ENCODE measurements at regions not wholly inside any gene's neighbourhood (a gene's known extent, or its start where the extent isn't known, plus 50 kb on each side); places are given as distances from the start of the nearest gene placed in this dataset.

- Histone ChIP-seq H3K4me1 (no peaks in the 10 kb centered on the region), H3K36me3 (ENCODE audit: control insufficient read depth, insufficient read depth, low read length) (no peaks in the 10 kb centered on the region), H3K9me3 (no peaks in the 10 kb centered on the region), H3K4me3 (ENCODE audit: low read depth, low read length) (no peak overlapping the region), H3K27me3 (replicated peaks; ENCODE audit: control insufficient read depth, insufficient read depth, low read length) (no peaks in the 10 kb centered on the region)
- Mint-ChIP-seq H3K36me3 (ENCODE audit: insufficient read depth, unreplicated experiment) (no peaks in the 10 kb centered on the region), H3K4me3 (ENCODE audit: unreplicated experiment) (no peak overlapping the region), H3K27me3 (ENCODE audit: insufficient read depth, unreplicated experiment) (peaks cover 3% of the 10 kb centered on the region), H3K9me3 (ENCODE audit: unreplicated experiment) (no peaks in the 10 kb centered on the region), H3K27ac (ENCODE audit: unreplicated experiment) (no peak overlapping the region), H3K4me1 (ENCODE audit: low read depth, unreplicated experiment) (no peaks in the 10 kb centered on the region)
- intact Hi-C loops (cut with micrococcal nuclease; ENCODE audit: unreplicated experiment): no loop called here
- no TSS peak for BruUV-seq (replicated peaks)
- POLR2A ChIA-PET: no interaction called here
- no peak for DNase-seq
- TF ChIP-seq, protein P1, sequence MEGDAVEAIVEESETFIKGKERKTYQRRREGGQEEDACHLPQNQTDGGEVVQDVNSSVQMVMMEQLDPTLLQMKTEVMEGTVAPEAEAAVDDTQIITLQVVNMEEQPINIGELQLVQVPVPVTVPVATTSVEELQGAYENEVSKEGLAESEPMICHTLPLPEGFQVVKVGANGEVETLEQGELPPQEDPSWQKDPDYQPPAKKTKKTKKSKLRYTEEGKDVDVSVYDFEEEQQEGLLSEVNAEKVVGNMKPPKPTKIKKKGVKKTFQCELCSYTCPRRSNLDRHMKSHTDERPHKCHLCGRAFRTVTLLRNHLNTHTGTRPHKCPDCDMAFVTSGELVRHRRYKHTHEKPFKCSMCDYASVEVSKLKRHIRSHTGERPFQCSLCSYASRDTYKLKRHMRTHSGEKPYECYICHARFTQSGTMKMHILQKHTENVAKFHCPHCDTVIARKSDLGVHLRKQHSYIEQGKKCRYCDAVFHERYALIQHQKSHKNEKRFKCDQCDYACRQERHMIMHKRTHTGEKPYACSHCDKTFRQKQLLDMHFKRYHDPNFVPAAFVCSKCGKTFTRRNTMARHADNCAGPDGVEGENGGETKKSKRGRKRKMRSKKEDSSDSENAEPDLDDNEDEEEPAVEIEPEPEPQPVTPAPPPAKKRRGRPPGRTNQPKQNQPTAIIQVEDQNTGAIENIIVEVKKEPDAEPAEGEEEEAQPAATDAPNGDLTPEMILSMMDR (IDR thresholded peaks at IDR 0.05; ENCODE audit: insufficient read depth in 1 of 2, low read depth in 1 of 2, low read length in 1 of 2, severe bottlenecking in 1 of 2, unreplicated experiment in 1 of 2): no peak
- CTCF ChIA-PET: no interaction called here
These were observed 226.9 kb downstream of the ADAMTS9 start for GRCh38 chr3:64460877-64461276.

- Mint-ChIP-seq H3K4me1 (ENCODE audit: low read depth, unreplicated experiment) (no peaks in the 10 kb centered on the region), H3K36me3 (ENCODE audit: insufficient read depth, unreplicated experiment) (no peaks in the 10 kb centered on the region), H3K9me3 (ENCODE audit: unreplicated experiment) (no peaks in the 10 kb centered on the region), H3K27me3 (ENCODE audit: insufficient read depth, unreplicated experiment) (peaks cover 3% of the 10 kb centered on the region), H3K27ac (ENCODE audit: unreplicated experiment) (no peak overlapping the region), H3K4me3 (ENCODE audit: unreplicated experiment) (no peak overlapping the region)
- intact Hi-C loops (cut with micrococcal nuclease; ENCODE audit: unreplicated experiment): no loop called here
- TF ChIP-seq, protein P1 (IDR thresholded peaks at IDR 0.05; ENCODE audit: insufficient read depth in 1 of 2, low read depth in 1 of 2, low read length in 1 of 2, severe bottlenecking in 1 of 2, unreplicated experiment in 1 of 2): no peak
- CTCF ChIA-PET: no interaction called here
- BruUV-seq (replicated peaks): no TSS peak
- no peak overlapping the region for H3K4me3 ChIP-seq (ENCODE audit: low read depth, low read length)
- no peaks in the 10 kb centered on the region for H3K9me3 ChIP-seq
- H3K36me3 ChIP-seq (ENCODE audit: control insufficient read depth, insufficient read depth, low read length): no peaks in the 10 kb centered on the region
- H3K4me1 ChIP-seq: peaks cover 2% of the 10 kb centered on the region; the same call in 1 of the 2 replicates
- DNase-seq: no peak
- H3K27me3 ChIP-seq (replicated peaks; ENCODE audit: control insufficient read depth, insufficient read depth, low read length): no peaks in the 10 kb centered on the region
- POLR2A ChIA-PET: no interaction called here
These were observed 227.6 kb downstream of the ADAMTS9 start for GRCh38 chr3:64460141-64460730.

- no peak overlapping the region for H3K4me3 Mint-ChIP-seq (ENCODE audit: unreplicated experiment)
- intact Hi-C loops (cut with micrococcal nuclease; ENCODE audit: unreplicated experiment): no loop called here
- H3K4me1 ChIP-seq: peaks cover 7% of the 10 kb centered on the region; the same call in 1 of the 2 replicates
- no TSS peak for BruUV-seq (replicated peaks)
- POLR2A ChIA-PET: no interaction called here
- no peaks in the 10 kb centered on the region for H3K9me3 ChIP-seq
- no peak overlapping the region for H3K27ac Mint-ChIP-seq (ENCODE audit: unreplicated experiment)
- no peak for DNase-seq
- peaks cover 3% of the 10 kb centered on the region for H3K27me3 Mint-ChIP-seq (ENCODE audit: insufficient read depth, unreplicated experiment)
- H3K9me3 Mint-ChIP-seq (ENCODE audit: unreplicated experiment): no peaks in the 10 kb centered on the region
- peaks cover 5% of the 10 kb centered on the region for H3K4me1 Mint-ChIP-seq (ENCODE audit: low read depth, unreplicated experiment)
- TF ChIP-seq, protein P1 (IDR thresholded peaks at IDR 0.05; ENCODE audit: insufficient read depth in 1 of 2, low read depth in 1 of 2, low read length in 1 of 2, severe bottlenecking in 1 of 2, unreplicated experiment in 1 of 2): no peak
- no peaks in the 10 kb centered on the region for H3K36me3 Mint-ChIP-seq (ENCODE audit: insufficient read depth, unreplicated experiment)
- CTCF ChIA-PET: no interaction called here
- H3K27me3 ChIP-seq (replicated peaks; ENCODE audit: control insufficient read depth, insufficient read depth, low read length): no peaks in the 10 kb centered on the region
- no peaks in the 10 kb centered on the region for H3K36me3 ChIP-seq (ENCODE audit: control insufficient read depth, insufficient read depth, low read length)
- H3K4me3 ChIP-seq (ENCODE audit: low read depth, low read length): no peak overlapping the region
These were observed 228.1 kb downstream of the ADAMTS9 start for GRCh38 chr3:64459711-64460110.
